Caco-2 (cell line): ENCODE measurements at regions not wholly inside any gene's neighbourhood (a gene's known extent, or its start where the extent isn't known, plus 50 kb on each side); places are given as distances from the start of the nearest gene placed in this dataset.

Experiments
- BruUV-seq: library from RNA; stranded (reverse); fragments of 400-500 nt; replicated peaks from 2 replicates; lab custom pipeline; 2021; lab: Mats Ljungman, UMichigan
- CTCF ChIA-PET: fragments of 300-600 bp; sonication (Branson Sonifier 250); formaldehyde crosslinking; loops from one replicate; lab custom pipeline; 2022; ENCODE audit warnings: antibody characterized with exemption; lab: Charles Lee
- POLR2A ChIA-PET: fragments of 300-600 bp; sonication (Branson Sonifier 250); formaldehyde crosslinking; loops from one replicate; lab custom pipeline; 2022; ENCODE audit warnings: antibody characterized with exemption; lab: Charles Lee
- DNase-seq, 2 experiments: peaks; one replicate each; pipeline versions ENCODE4 v3.0.0 to v3.0.0-alpha.2; 2020 to 2022
- H3K27me3 ChIP-seq: replicated peaks from 2 replicates; pipeline ENCODE4 v1.6.0; 2011; ENCODE audit warnings: low read length; ENCODE audit not compliant: control insufficient read depth, insufficient read depth
- H3K36me3 ChIP-seq: 2 replicates; pipeline ENCODE4 v1.5.1; 2011; ENCODE audit warnings: low read length; ENCODE audit not compliant: control insufficient read depth, insufficient read depth
- H3K4me1 ChIP-seq: fragments of 250-450 bp; sonication (Bioruptor Pico); 2 replicates; pipeline ENCODE4 v1.5.1; 2020; ENCODE audit warnings: mild to moderate bottlenecking
- H3K4me3 ChIP-seq: 2 replicates; pipeline ENCODE4 v1.5.1; 2011; ENCODE audit warnings: low read depth, mild to moderate bottlenecking, control low read depth, low read length
- H3K9me3 ChIP-seq: fragments of 250-450 bp; sonication (Bioruptor Pico); 2 replicates; pipeline ENCODE4 v1.5.1; 2020; ENCODE audit warnings: mild to moderate bottlenecking, moderate library complexity
- H3K27ac Mint-ChIP-seq: one replicate; pipeline ENCODE4 v1.8.0; 2022; ENCODE audit warnings: mixed read lengths; ENCODE audit not compliant: unreplicated experiment
- H3K27me3 Mint-ChIP-seq: one replicate; pipeline ENCODE4 v1.8.0; 2022; ENCODE audit warnings: mixed read lengths; ENCODE audit not compliant: insufficient read depth, unreplicated experiment
- H3K36me3 Mint-ChIP-seq: one replicate; pipeline ENCODE4 v1.8.0; 2022; ENCODE audit warnings: mild to moderate bottlenecking, mixed read lengths; ENCODE audit not compliant: insufficient read depth, unreplicated experiment
- H3K4me1 Mint-ChIP-seq: one replicate; pipeline ENCODE4 v1.8.0; 2022; ENCODE audit warnings: low read depth, mixed read lengths; ENCODE audit not compliant: unreplicated experiment
- H3K4me3 Mint-ChIP-seq: one replicate; pipeline ENCODE4 v1.8.0; 2022; ENCODE audit warnings: mild to moderate bottlenecking, moderate library complexity, mixed read lengths; ENCODE audit not compliant: unreplicated experiment
- H3K9me3 Mint-ChIP-seq: one replicate; pipeline ENCODE4 v1.8.0; 2022; ENCODE audit warnings: mixed read lengths; ENCODE audit not compliant: unreplicated experiment
- CTCF ChIP-seq, 2 experiments: fragments of 200-600 bp in 1 of 2; IDR thresholded peaks; 1 replicate in 1 of 2; 2 replicates in 1 of 2; pipeline versions ENCODE4 v1.5.1 to v1.8.0; 2011 to 2022; ENCODE audit warnings: antibody characterized with exemption in 1 of 2, control low read depth in 1 of 2, inconsistent platforms in 1 of 2, low read depth in 1 of 2, low read length in 1 of 2, mild to moderate bottlenecking in 1 of 2, moderate library complexity in 1 of 2; ENCODE audit not compliant: insufficient read depth in 1 of 2, severe bottlenecking in 1 of 2, unreplicated experiment in 1 of 2
- intact Hi-C: fragments of 100-400 bp; cut with micrococcal nuclease; formaldehyde crosslinking; loops from one replicate; pipeline ENCODE4 v1.10.0; 2022; ENCODE audit not compliant: unreplicated experiment

- no peak overlapping the region for H3K27ac Mint-ChIP-seq
- no peak overlapping the region for H3K4me3 ChIP-seq
- H3K9me3 ChIP-seq = no peaks in the 10 kb centered on the region
- no TSS peak for BruUV-seq
- no peaks in the 10 kb centered on the region for H3K36me3 ChIP-seq
- H3K27me3 ChIP-seq = no peaks in the 10 kb centered on the region; the same call in 1 of the 2 replicates
- H3K4me1 ChIP-seq = no peaks in the 10 kb centered on the region
- no peaks in the 10 kb centered on the region for H3K4me1 Mint-ChIP-seq
- POLR2A ChIA-PET = no interaction called here
- CTCF ChIA-PET = no interaction called here
- no peak overlapping the region for H3K4me3 Mint-ChIP-seq
- H3K27me3 Mint-ChIP-seq = peaks cover 10% of the 10 kb centered on the region
- intact Hi-C loops = no loop called here
- peaks cover 9% of the 10 kb centered on the region for H3K9me3 Mint-ChIP-seq
- H3K36me3 Mint-ChIP-seq = no peaks in the 10 kb centered on the region
- no peak for DNase-seq
- TF ChIP-seq CTCF (IDR thresholded peaks at IDR 0.05; ENCODE audit: insufficient read depth in 1 of 2, low read depth in 1 of 2, low read length in 1 of 2, severe bottlenecking in 1 of 2, unreplicated experiment in 1 of 2) = no peak
Measured at GRCh38 chr6:40192516-40192915, 258.3 kb upstream of the MOCS1 start.

- H3K27me3 Mint-ChIP-seq = peaks cover 15% of the 10 kb centered on the region
- peaks cover 25% of the 10 kb centered on the region for H3K9me3 Mint-ChIP-seq
- no peak for TF ChIP-seq CTCF (IDR thresholded peaks at IDR 0.05; ENCODE audit: insufficient read depth in 1 of 2, low read depth in 1 of 2, low read length in 1 of 2, severe bottlenecking in 1 of 2, unreplicated experiment in 1 of 2)
- intact Hi-C loops = no loop called here
- no peaks in the 10 kb centered on the region for H3K4me1 Mint-ChIP-seq
- Histone ChIP-seq H3K27me3 (no peaks in the 10 kb centered on the region; the same call in 1 of the 2 replicates), H3K36me3 (no peaks in the 10 kb centered on the region), H3K4me1 (no peaks in the 10 kb centered on the region), H3K4me3 (no peak overlapping the region), H3K9me3 (peaks cover 2% of the 10 kb centered on the region; the same call in 1 of the 2 replicates)
- CTCF ChIA-PET = no interaction called here
- BruUV-seq = no TSS peak
- H3K36me3 Mint-ChIP-seq = no peaks in the 10 kb centered on the region
- POLR2A ChIA-PET = no interaction called here
- no peak overlapping the region for H3K4me3 Mint-ChIP-seq
- no peak for DNase-seq
- no peak overlapping the region for H3K27ac Mint-ChIP-seq
Measured at GRCh38 chr6:40188931-40189330, 254.7 kb upstream of the MOCS1 start.

GRCh38 chr6:40187535-40188144 is 253.4 kb upstream of the MOCS1 start:
- intact Hi-C loops = no loop called here
- H3K9me3 ChIP-seq = peaks cover 9% of the 10 kb centered on the region; the same call in 1 of the 2 replicates
- no peak for DNase-seq
- no peaks in the 10 kb centered on the region for H3K4me1 ChIP-seq
- H3K27me3 Mint-ChIP-seq = peaks cover 15% of the 10 kb centered on the region
- H3K36me3 ChIP-seq = no peaks in the 10 kb centered on the region
- peaks cover 38% of the 10 kb centered on the region for H3K9me3 Mint-ChIP-seq
- TF ChIP-seq CTCF (IDR thresholded peaks at IDR 0.05; ENCODE audit: insufficient read depth in 1 of 2, low read depth in 1 of 2, low read length in 1 of 2, severe bottlenecking in 1 of 2, unreplicated experiment in 1 of 2) = no peak
- H3K36me3 Mint-ChIP-seq = no peaks in the 10 kb centered on the region
- ChIA-PET CTCF (no interaction called here), POLR2A (no interaction called here)
- no peaks in the 10 kb centered on the region; the same call in 1 of the 2 replicates for H3K27me3 ChIP-seq
- no peak overlapping the region for H3K4me3 Mint-ChIP-seq
- no peak overlapping the region for H3K4me3 ChIP-seq
- BruUV-seq = no TSS peak
- H3K4me1 Mint-ChIP-seq = no peaks in the 10 kb centered on the region
- no peak overlapping the region for H3K27ac Mint-ChIP-seq
